WTC11 (cell line): ENCODE measurements at regions not wholly inside any gene's neighbourhood (a gene's known extent, or its start where the extent isn't known, plus 50 kb on each side); places are given as distances from the start of the nearest gene placed in this dataset.

ENCODE experiments used
- ATAC-seq: fragments of 200-7000 bp; cut with Tn5 transposase; 2 replicates; pipeline ENCODE4 v1.10.0; 2021; ENCODE audit warnings: mild to moderate bottlenecking, moderate library complexity
- CTCF ChIA-PET: fragments of 300-600 bp; sonication (Branson Sonifier 250); formaldehyde crosslinking; loops from one replicate; lab custom pipeline; 2021; ENCODE audit warnings: antibody characterized with exemption; lab: Charles Lee
- POLR2A ChIA-PET: fragments of 350-600 bp; sonication (Branson Sonifier 250); formaldehyde crosslinking; loops from one replicate; lab custom pipeline; 2021; ENCODE audit warnings: antibody characterized with exemption; lab: Charles Lee
- DNase-seq: peaks from one replicate; pipeline ENCODE4 v3.0.0; 2021; ENCODE audit warnings: low spot score
- H3K27ac Mint-ChIP-seq: 2 replicates; pipeline ENCODE4 v1.8.0; 2021; ENCODE audit warnings: mixed read lengths
- H3K27me3 Mint-ChIP-seq: 2 replicates; pipeline ENCODE4 v1.8.0; 2021; ENCODE audit warnings: low read depth, mild to moderate bottlenecking, moderate library complexity, mixed read lengths
- H3K36me3 Mint-ChIP-seq: 2 replicates; pipeline ENCODE4 v1.8.0; 2021; ENCODE audit warnings: mixed read lengths
- H3K4me1 Mint-ChIP-seq: 2 replicates; pipeline ENCODE4 v1.8.0; 2022; ENCODE audit warnings: mixed read lengths
- H3K4me3 Mint-ChIP-seq: 2 replicates; pipeline ENCODE4 v1.8.0; 2021; ENCODE audit warnings: mild to moderate bottlenecking, moderate library complexity, mixed read lengths
- H3K9me3 Mint-ChIP-seq: 2 replicates; pipeline ENCODE4 v1.8.0; 2021; ENCODE audit warnings: mixed read lengths
- ATF1 ChIP-seq: sonication (generic); formaldehyde crosslinking; IDR thresholded peaks from 2 replicates; pipeline ENCODE4 v1.8.1; 2023; ENCODE audit warnings: mild to moderate bottlenecking, moderate library complexity, missing genetic modification reagents
- CDX4 ChIP-seq: fragments of 250-450 bp; sonication (Bioruptor Pico); IDR thresholded peaks from 2 replicates; pipeline ENCODE4 v1.9.0; 2021; ENCODE audit warnings: moderate library complexity, mild to moderate bottlenecking, inconsistent platforms, borderline replicate concordance
- E2F4 ChIP-seq: sonication (generic); formaldehyde crosslinking; IDR thresholded peaks from 2 replicates; pipeline ENCODE4 v1.8.1; 2022; ENCODE audit warnings: low read depth, mild to moderate bottlenecking, moderate library complexity, missing genetic modification reagents, borderline replicate concordance
- FOXK1 ChIP-seq: sonication (generic); formaldehyde crosslinking; IDR thresholded peaks from 2 replicates; pipeline ENCODE4 v1.8.0; 2022; ENCODE audit warnings: mild to moderate bottlenecking, moderate library complexity, missing genetic modification reagents
- GRHL2 ChIP-seq: fragments of 250-450 bp; sonication (Bioruptor Pico); IDR thresholded peaks from 2 replicates; pipeline ENCODE4 v1.8.0; 2022; ENCODE audit warnings: mild to moderate bottlenecking, moderate library complexity; ENCODE audit not compliant: insufficient replicate concordance, severe bottlenecking
- JAZF1 ChIP-seq: fragments of 250-450 bp; sonication (Bioruptor Pico); IDR thresholded peaks from 2 replicates; pipeline ENCODE4 v1.9.0; 2021; ENCODE audit warnings: moderate library complexity, mild to moderate bottlenecking, inconsistent platforms
- MLX ChIP-seq: sonication (generic); formaldehyde crosslinking; IDR thresholded peaks from 2 replicates; pipeline ENCODE4 v1.8.1; 2023; ENCODE audit warnings: mild to moderate bottlenecking, missing genetic modification reagents, moderate library complexity
- NFYB ChIP-seq: sonication (generic); formaldehyde crosslinking; conservative IDR thresholded peaks from 2 replicates; pipeline ENCODE4 v1.8.0; 2022; ENCODE audit warnings: low read depth, missing genetic modification reagents
- OVOL2 ChIP-seq: fragments of 250-450 bp; sonication (Bioruptor Pico); IDR thresholded peaks from 2 replicates; pipeline ENCODE4 v1.9.0; 2021; ENCODE audit warnings: mild to moderate bottlenecking, borderline replicate concordance
- PRRX2 ChIP-seq: fragments of 250-450 bp; sonication (Bioruptor Pico); IDR thresholded peaks from 2 replicates; pipeline ENCODE4 v1.8.0; 2021; ENCODE audit warnings: mild to moderate bottlenecking
- RORB ChIP-seq: fragments of 250-450 bp; sonication (Bioruptor Pico); IDR thresholded peaks from 2 replicates; pipeline ENCODE4 v1.9.0; 2021; ENCODE audit warnings: mild to moderate bottlenecking
- SMAD3 ChIP-seq: sonication (generic); formaldehyde crosslinking; IDR thresholded peaks from 2 replicates; pipeline ENCODE4 v1.8.0; 2022; ENCODE audit warnings: missing genetic modification reagents, mild to moderate bottlenecking, borderline replicate concordance
- TEAD4 ChIP-seq: sonication (generic); formaldehyde crosslinking; IDR thresholded peaks from 2 replicates; pipeline ENCODE4 v1.8.0; 2022; ENCODE audit warnings: mild to moderate bottlenecking, missing genetic modification reagents
- TP53 ChIP-seq: sonication (generic); formaldehyde crosslinking; IDR thresholded peaks from 2 replicates; pipeline ENCODE4 v1.8.1; 2023; ENCODE audit warnings: mild to moderate bottlenecking, missing genetic modification reagents
- ZMAT4 ChIP-seq: fragments of 250-450 bp; sonication (Bioruptor Pico); IDR thresholded peaks from 2 replicates; pipeline ENCODE4 v1.9.0; 2021; ENCODE audit warnings: mild to moderate bottlenecking
- ZNF232 ChIP-seq: sonication (generic); formaldehyde crosslinking; IDR thresholded peaks from 2 replicates; pipeline ENCODE4 v1.8.0; 2022; ENCODE audit warnings: mild to moderate bottlenecking, missing genetic modification reagents
- ZNF317 ChIP-seq: sonication (generic); formaldehyde crosslinking; IDR thresholded peaks from 2 replicates; pipeline ENCODE4 v1.8.1; 2023; ENCODE audit warnings: low read depth, mild to moderate bottlenecking, moderate library complexity, missing genetic modification reagents, borderline replicate concordance
- ZNF532 ChIP-seq: fragments of 250-450 bp; sonication (Bioruptor Pico); IDR thresholded peaks from 2 replicates; pipeline ENCODE4 v1.9.0; 2021; ENCODE audit warnings: mild to moderate bottlenecking, borderline replicate concordance
- TF ChIP-seq, protein P1 (sequence below): sonication (generic); formaldehyde crosslinking; conservative IDR thresholded peaks from 2 replicates; pipeline ENCODE4 v1.8.1; 2023; ENCODE audit warnings: mild to moderate bottlenecking, low read depth, missing genetic modification reagents, moderate library complexity
- TF ChIP-seq, protein P2 (sequence below): sonication (generic); formaldehyde crosslinking; conservative IDR thresholded peaks from 2 replicates; pipeline ENCODE4 v1.8.1; 2022; ENCODE audit warnings: mild to moderate bottlenecking, missing genetic modification reagents

GRCh38 chr12:90572778-90573177 is 382.2 kb downstream of the CCER1 start:
- POLR2A ChIA-PET, result no interaction called here
- Mint-ChIP-seq H3K27me3 (no peaks in the 10 kb centered on the region), H3K4me3 (no peak overlapping the region), H3K36me3 (peaks cover under 1% of the 10 kb centered on the region; the same call in 1 of the 2 replicates), H3K4me1 (peaks cover 4% of the 10 kb centered on the region; the same call in 1 of the 2 replicates), H3K9me3 (peaks cover 15% of the 10 kb centered on the region), H3K27ac (no peak overlapping the region)
- CTCF ChIA-PET, result no interaction called here
- ATAC-seq (no peak), DNase-seq (no peak)
- TF ChIP-seq ZNF317 (CRISPR knock-in tag), result no peak
- TF ChIP-seq, protein P1, sequence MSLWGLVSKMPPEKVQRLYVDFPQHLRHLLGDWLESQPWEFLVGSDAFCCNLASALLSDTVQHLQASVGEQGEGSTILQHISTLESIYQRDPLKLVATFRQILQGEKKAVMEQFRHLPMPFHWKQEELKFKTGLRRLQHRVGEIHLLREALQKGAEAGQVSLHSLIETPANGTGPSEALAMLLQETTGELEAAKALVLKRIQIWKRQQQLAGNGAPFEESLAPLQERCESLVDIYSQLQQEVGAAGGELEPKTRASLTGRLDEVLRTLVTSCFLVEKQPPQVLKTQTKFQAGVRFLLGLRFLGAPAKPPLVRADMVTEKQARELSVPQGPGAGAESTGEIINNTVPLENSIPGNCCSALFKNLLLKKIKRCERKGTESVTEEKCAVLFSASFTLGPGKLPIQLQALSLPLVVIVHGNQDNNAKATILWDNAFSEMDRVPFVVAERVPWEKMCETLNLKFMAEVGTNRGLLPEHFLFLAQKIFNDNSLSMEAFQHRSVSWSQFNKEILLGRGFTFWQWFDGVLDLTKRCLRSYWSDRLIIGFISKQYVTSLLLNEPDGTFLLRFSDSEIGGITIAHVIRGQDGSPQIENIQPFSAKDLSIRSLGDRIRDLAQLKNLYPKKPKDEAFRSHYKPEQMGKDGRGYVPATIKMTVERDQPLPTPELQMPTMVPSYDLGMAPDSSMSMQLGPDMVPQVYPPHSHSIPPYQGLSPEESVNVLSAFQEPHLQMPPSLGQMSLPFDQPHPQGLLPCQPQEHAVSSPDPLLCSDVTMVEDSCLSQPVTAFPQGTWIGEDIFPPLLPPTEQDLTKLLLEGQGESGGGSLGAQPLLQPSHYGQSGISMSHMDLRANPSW (CRISPR knock-in tag), result no peak
- TF ChIP-seq TEAD4, result no peak
- no peak for TF ChIP-seq ZNF232 (CRISPR knock-in tag)
- no peak for TF ChIP-seq TP53 (CRISPR knock-in tag)
- no peak for TF ChIP-seq ZMAT4 (CRISPR knock-in tag)
- no peak for TF ChIP-seq E2F4
- no peak for TF ChIP-seq ZNF532 (CRISPR knock-in tag)
- no peak for TF ChIP-seq FOXK1 (CRISPR knock-in tag)
- TF ChIP-seq, protein P2, sequence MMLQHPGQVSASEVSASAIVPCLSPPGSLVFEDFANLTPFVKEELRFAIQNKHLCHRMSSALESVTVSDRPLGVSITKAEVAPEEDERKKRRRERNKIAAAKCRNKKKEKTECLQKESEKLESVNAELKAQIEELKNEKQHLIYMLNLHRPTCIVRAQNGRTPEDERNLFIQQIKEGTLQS (CRISPR knock-in tag), result no peak
- TF ChIP-seq OVOL2 (CRISPR knock-in tag), result no peak
- no peak for TF ChIP-seq MLX (CRISPR knock-in tag)
- no peak for TF ChIP-seq RORB (CRISPR knock-in tag)
- no peak for TF ChIP-seq ATF1 (CRISPR knock-in tag)
- no peak for TF ChIP-seq NFYB
- no peak for TF ChIP-seq CDX4 (CRISPR knock-in tag)
- TF ChIP-seq SMAD3, result no peak
- no peak for TF ChIP-seq PRRX2 (CRISPR knock-in tag)
- no peak for TF ChIP-seq JAZF1 (CRISPR knock-in tag)
- TF ChIP-seq GRHL2 (CRISPR knock-in tag), result no peak
